ENCODE measurements at regions not wholly inside any gene's neighbourhood (a gene's known extent, or its start where the extent isn't known, plus 50 kb on each side); places are given as distances from the start of the nearest gene placed in this dataset.

DNA sequence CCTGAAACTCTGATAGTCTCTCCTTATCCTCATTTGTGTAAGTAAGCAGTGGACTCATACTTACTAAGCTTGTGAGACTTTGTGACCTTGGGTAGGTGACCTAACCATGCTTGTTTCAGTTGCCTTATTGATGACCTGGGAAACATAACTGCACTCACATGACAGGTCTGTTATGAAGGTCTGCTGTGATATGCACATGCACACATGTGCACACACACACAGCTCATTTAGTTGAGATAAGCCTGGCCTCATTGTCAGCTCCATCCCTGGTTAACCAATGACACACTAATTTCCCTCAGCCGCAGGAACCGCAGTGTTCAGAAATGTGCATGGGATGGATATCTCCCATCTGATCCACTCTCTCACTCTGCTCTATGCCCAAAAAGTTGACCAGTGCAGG lies 177.2 kb downstream of the GPAM start:
- TF ChIP-seq, protein P1, sequence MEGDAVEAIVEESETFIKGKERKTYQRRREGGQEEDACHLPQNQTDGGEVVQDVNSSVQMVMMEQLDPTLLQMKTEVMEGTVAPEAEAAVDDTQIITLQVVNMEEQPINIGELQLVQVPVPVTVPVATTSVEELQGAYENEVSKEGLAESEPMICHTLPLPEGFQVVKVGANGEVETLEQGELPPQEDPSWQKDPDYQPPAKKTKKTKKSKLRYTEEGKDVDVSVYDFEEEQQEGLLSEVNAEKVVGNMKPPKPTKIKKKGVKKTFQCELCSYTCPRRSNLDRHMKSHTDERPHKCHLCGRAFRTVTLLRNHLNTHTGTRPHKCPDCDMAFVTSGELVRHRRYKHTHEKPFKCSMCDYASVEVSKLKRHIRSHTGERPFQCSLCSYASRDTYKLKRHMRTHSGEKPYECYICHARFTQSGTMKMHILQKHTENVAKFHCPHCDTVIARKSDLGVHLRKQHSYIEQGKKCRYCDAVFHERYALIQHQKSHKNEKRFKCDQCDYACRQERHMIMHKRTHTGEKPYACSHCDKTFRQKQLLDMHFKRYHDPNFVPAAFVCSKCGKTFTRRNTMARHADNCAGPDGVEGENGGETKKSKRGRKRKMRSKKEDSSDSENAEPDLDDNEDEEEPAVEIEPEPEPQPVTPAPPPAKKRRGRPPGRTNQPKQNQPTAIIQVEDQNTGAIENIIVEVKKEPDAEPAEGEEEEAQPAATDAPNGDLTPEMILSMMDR (IDR thresholded peaks at IDR 0.05), result no peak
- TF ChIP-seq EP300 (IDR thresholded peaks at IDR 0.05), result no peak
- TF ChIP-seq POLR2A (IDR thresholded peaks at IDR 0.05), result no peak
- TF ChIP-seq POLR2AphosphoS5 (IDR thresholded peaks at IDR 0.05), result no peak

All from upper lobe of left lung (tissue), 4 donors.